Psoas muscle (tissue), 7 donors: ENCODE measurements at regions not wholly inside any gene's neighbourhood (a gene's known extent, or its start where the extent isn't known, plus 50 kb on each side); places are given as distances from the start of the nearest gene placed in this dataset.

Source experiments
- ATAC-seq, 4 donors: fragments of 200-7000 bp; cut with Tn5 transposase; one replicate each; pipeline ENCODE4 v1.9.1; 2020; ENCODE audit warnings: moderate library complexity in 3 of 4, mild to moderate bottlenecking in 2 of 4
- DNase-seq, 2 donors: peaks; one replicate each; pipeline ENCODE4 v3.0.0-alpha.2; 2020
- H3K27ac ChIP-seq: fragments of 200-600 bp; one replicate; pipeline ENCODE4 v1.8.0; 2022
- H3K27me3 ChIP-seq, 3 donors: fragments of 200-600 bp in 1 of 3; one replicate each; pipeline versions ENCODE4 v1.6.1 to v1.8.0; 2013 to 2022; ENCODE audit warnings: low read length in 2 of 3, mild to moderate bottlenecking in 2 of 3, moderate library complexity in 1 of 3; ENCODE audit not compliant: insufficient read depth in 3 of 3
- H3K36me3 ChIP-seq, 2 donors: fragments of 200-600 bp in 1 of 2; one replicate each; pipeline versions ENCODE4 v1.6.1 to v1.8.0; 2013 to 2022; ENCODE audit warnings: low read depth in 1 of 2, mild to moderate bottlenecking in 1 of 2, moderate library complexity in 1 of 2; ENCODE audit not compliant: insufficient read depth in 1 of 2
- H3K4me1 ChIP-seq: fragments of 200-600 bp; one replicate; pipeline ENCODE4 v1.8.0; 2022
- H3K4me3 ChIP-seq: fragments of 200-600 bp; one replicate; pipeline ENCODE4 v1.8.0; 2022; ENCODE audit warnings: mild to moderate bottlenecking
- H3K9me3 ChIP-seq: fragments of 200-600 bp; one replicate; pipeline ENCODE4 v1.8.0; 2022
- CTCF ChIP-seq: fragments of 200-600 bp; IDR thresholded peaks from one replicate; pipeline ENCODE4 v1.8.0; 2022; ENCODE audit warnings: antibody characterized with exemption
- WGBS, 3 donors: extraction: QIAGEN DNeasy Blood & Tissue Kit; methylation state at CpG; one replicate each; pipeline versions ENCODE4 v1.1.6 to v1.1.7; 2013; 5-methylcytosine and 5-hydroxymethylcytosine counted together
- intact Hi-C, 2 donors: fragments of 100-400 bp; cut with DNase I; formaldehyde crosslinking; loops; one replicate each; pipeline versions ENCODE4 v1.11.0 to v1.14.2; 2022
- donor health status: healthy with polysubstance abuse.
- donor health status: DM: no; HTN: no; CAD: no; lungs with moderate emphysema.
- donor health status: Bipolar disorder and iron deficiency.
- donor health status: healthy.
- donor health status: DM: yes; HTN: yes; CAD: no.
- donor health status: DM: no; HTN: no; CAD: no.
- donor health status: DM: yes; HTN: yes; CAD: no.

- Histone ChIP-seq H3K36me3 (no peaks in the 10 kb centered on the region), H3K4me3 (no peak overlapping the region), H3K27ac (no peak overlapping the region), H3K4me1 (no peaks in the 10 kb centered on the region), H3K9me3 (no peaks in the 10 kb centered on the region), H3K27me3 (no peaks in the 10 kb centered on the region)
- DNase-seq, result no peak
- no peak for ATAC-seq
- TF ChIP-seq CTCF, result no peak
- WGBS, 3 donors, result 84 to 93% (median 87%) methylated on average over 8 of the region's 8 CpGs
- intact Hi-C loops, result no loop called here
Observed at GRCh38 chr14:94918896-94919295, 149.0 kb upstream of the GSC start.

- no peak for TF ChIP-seq CTCF
- DNase-seq (no peak), ATAC-seq (no peak)
- 86 to 90% (median 87%) methylated on average over 7 of the region's 7 CpGs for whole genome bisulfite sequencing, 3 donors
- Histone ChIP-seq H3K9me3 (no peaks in the 10 kb centered on the region), H3K27ac (no peak overlapping the region), H3K4me1 (no peaks in the 10 kb centered on the region), H3K4me3 (no peak overlapping the region), H3K27me3 (no peaks in the 10 kb centered on the region), H3K36me3 (no peaks in the 10 kb centered on the region)
- intact Hi-C loops, result no loop called here
Observed at GRCh38 chr14:94917041-94917600, 147.2 kb upstream of the GSC start.

- DNase-seq, result no peak
- Histone ChIP-seq H3K36me3 (no peaks in the 10 kb centered on the region), H3K9me3 (peaks cover 7% of the 10 kb centered on the region), H3K27me3 (peaks cover 0 to 3% (median 0%) of the 10 kb centered on the region in 3 donors), H3K4me1 (no peaks in the 10 kb centered on the region), H3K27ac (no peak overlapping the region), H3K4me3 (no peak overlapping the region)
- TF ChIP-seq CTCF, result no peak
- ATAC-seq, result no peak
- intact Hi-C loops, result no loop called here
- 78 to 89% (median 84%) methylated on average over 3 of the region's 3 CpGs for WGBS, 3 donors
Observed at GRCh38 chr14:94914191-94914590, 144.3 kb upstream of the GSC start.

GRCh38 chr14:94907626-94908261, 137.8 kb upstream of the GSC start:
- Histone ChIP-seq H3K9me3 (peaks cover 7% of the 10 kb centered on the region), H3K27me3 (peaks cover 0 to 5% (median 4%) of the 10 kb centered on the region in 3 donors), H3K4me3 (peak overlapping the region; percentile 34), H3K4me1 (no peaks in the 10 kb centered on the region), H3K36me3 (no peaks in the 10 kb centered on the region), H3K27ac (no peak overlapping the region)
- no peak for DNase-seq
- intact Hi-C loops, result no loop called here
- ATAC-seq, result no peak
- no peak for TF ChIP-seq CTCF
- 46 to 74% (median 52%) methylated on average over 30 of the region's 30 CpGs for whole genome bisulfite sequencing, 3 donors
